SKM-1 (cell line): ENCODE measurements at regions not wholly inside any gene's neighbourhood (a gene's known extent, or its start where the extent isn't known, plus 50 kb on each side); places are given as distances from the start of the nearest gene placed in this dataset.

Experiments
- DNase-seq: peaks from one replicate; lab custom pipeline; 2025; ENCODE audit not compliant: unreplicated experiment; lab: John Stamatoyannopoulos, UW

DNA sequence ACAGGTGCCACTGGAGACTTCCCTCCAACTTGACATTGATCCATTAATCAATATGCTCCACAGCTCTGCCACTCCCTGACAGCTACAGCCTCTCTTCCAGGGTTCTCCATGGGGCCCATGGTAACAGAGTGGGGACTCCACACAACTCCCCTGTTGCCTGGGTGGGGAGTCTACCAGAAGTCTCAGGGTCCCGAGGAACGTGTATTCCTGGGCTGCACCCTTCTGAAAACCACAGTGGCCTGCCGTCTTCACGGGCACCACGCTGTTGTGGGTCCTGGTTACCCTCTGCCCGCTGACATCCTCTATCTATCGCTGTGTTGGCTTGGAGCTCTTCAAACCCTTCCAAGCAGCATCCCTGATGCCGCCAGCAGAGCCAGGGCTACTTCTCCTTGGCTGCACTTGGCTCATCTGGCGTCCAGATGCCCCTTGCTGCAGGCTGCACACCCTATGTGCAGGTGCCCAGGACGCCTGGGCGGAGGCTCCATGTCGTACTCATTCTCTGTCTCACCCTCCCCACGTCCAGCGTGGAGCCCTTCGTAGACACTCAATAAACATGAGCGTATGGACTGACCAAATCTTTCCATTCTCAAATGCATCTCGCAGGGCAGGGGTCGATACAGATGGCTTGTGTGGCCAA is 1341.8 kb downstream of the TBC1D22A start:
- no peak for DNase-seq

GRCh38 chr22:48103126-48103875 is 1340.9 kb downstream of the TBC1D22A start:
- no peak for DNase-seq

DNA sequence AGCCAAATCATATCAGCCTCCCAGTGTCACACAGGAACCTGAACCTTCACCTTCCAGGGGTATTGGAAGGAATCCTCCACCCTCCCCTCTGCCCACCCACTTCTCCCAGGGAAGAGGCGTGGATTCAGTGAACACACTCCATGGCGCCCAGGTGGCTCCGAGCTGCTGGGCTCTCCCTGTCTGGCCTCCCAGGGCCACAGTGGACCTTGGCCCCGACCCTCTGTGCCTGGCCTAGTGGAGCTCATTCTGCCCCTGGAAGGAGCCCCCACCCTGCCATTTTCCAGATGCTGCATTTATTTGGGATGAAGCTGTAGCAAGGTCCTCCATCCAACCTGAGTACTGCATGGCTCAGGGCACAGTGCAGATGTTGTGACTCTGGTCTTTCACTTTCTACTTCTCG is 1340.1 kb downstream of the TBC1D22A start:
- DNase-seq: no peak

DNA sequence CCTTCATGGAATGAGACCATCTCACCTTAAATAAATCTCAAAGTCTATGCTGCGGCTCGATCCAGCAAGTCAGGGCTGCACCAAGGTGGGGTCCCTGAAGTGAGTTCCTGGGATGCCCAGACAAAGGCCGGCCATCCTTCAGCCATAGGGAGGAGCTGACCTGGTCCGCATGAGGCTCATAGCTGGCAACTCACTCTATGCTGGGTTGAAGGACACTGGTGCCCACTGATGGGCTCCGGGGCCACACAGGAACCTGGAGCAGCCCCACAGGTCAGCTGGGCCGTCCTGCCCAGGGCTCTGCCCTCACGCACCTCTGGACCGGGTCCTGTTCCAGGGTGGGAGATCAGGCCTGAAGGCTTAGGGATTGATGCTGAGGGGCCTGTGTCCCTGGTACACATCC is 1339.3 kb downstream of the TBC1D22A start:
- no peak for DNase-seq

DNA sequence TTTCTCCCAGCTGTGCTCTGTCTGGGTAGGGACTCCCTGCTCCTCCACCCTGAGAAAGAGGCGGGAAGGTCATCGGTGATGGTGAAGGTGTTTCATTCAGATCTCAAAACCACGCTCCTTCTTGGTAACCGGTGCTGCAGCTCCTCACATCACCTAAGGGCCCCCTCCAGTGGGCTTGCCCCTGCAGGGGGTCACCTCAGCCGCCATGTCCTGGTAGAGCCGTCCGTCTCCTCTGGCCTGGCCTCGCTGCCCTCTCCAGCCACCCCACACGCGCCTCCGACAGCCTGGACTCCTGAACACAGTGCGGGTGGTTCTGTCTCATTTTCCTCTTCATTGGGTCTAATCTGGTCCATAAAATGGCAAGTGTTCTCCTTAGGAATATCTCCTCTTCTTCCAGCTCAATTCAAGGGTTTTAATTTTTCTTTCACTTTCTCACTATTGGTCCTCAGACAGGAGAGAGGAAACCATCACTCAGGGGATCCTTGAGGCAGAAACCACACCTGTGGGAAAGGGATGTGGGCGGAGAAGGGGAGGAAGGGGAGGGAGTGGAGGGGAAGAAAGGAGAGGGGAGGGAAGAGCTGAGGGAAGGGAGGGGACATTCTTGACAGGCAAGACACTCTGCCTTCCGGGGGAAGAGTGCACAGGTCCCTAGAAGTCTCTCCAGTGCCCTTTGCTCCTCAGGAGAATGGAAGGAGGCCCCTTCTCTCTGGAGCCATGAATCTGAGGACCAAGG is 1338.4 kb downstream of the TBC1D22A start:
- no peak for DNase-seq

- DNase-seq: no peak
Measured at GRCh38 chr22:48099671-48100070, 1337.2 kb downstream of the TBC1D22A start.

DNA sequence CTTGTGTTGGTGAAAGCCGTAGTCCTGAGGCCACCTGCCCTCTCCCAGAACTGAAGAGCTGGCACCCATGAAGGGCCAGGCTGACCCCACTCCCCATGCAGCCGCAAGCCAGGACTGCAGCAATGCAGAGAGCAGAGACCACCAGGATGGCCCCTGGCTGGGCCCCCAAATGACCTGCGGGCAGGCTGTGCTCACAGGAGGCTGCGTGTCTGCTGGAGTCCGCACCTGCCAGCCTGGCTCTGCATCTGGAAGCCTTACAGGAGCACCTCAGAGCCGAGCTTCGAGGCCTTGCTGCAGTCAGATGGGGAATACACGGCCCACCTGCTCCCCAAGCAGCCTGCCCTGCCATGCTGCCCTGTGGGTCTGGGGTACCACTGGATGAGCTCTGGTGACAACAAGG is 1336.8 kb downstream of the TBC1D22A start:
- DNase-seq: no peak

DNA sequence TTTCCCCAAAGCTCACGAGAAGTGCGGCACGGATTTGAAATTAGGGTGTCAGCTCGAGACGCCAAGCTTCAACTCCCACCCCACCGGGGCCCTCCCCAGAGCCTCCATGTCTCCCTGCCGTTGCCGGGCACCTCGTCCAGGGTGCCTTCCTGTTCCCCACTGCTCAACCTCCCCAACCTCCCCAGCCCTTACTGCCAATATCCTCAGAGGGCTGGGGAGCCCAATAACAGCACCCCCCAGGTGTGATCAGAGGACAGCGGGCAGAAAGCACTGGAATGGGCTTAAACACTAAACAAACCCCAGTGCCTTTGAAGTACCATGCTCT is 1336.4 kb downstream of the TBC1D22A start:
- no peak for DNase-seq

GRCh38 chr22:48098243-48098920 is 1335.9 kb downstream of the TBC1D22A start:
- DNase-seq: no peak

GRCh38 chr22:48097723-48098122 is 1335.3 kb downstream of the TBC1D22A start:
- DNase-seq: no peak

DNA sequence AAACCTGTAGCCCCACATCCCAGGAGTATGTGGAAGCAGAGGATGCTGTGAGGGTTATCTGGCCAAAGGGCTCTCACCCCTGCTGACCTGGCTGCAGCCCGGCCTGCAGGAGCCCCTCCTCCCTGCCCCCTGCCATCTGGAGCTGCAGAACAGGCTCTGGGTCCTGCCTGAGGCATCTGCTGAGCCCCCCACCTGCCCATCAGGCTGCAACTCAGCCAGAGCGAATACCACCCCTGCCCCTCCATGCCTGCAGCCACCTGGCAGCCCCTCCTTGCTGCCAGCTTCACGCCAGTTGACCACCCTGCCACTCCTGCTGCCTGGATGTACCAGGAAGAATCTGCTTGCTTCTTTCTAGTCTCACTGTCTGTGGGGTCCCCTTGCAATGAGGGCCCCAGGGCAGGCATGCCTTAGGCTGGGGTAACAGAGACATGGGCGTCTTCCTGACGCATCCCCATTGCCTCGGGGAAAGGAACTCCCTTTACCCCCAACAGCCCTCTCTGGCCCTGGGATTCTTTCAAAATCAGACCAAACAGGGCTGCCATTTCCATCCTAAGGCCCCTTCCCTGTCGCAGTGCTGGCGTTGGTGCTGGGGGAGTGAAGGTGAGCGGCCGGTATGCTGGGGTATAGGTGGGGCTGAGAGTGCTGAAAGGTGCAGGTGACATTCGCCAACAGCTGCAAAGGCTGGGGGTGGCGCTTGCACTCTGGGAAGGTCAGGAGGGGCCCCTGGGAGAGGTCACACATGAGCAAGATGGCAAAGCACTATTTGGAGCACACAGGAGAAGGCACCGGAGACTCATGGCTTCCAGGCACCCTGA is 1334.6 kb downstream of the TBC1D22A start:
- no peak for DNase-seq

DNA sequence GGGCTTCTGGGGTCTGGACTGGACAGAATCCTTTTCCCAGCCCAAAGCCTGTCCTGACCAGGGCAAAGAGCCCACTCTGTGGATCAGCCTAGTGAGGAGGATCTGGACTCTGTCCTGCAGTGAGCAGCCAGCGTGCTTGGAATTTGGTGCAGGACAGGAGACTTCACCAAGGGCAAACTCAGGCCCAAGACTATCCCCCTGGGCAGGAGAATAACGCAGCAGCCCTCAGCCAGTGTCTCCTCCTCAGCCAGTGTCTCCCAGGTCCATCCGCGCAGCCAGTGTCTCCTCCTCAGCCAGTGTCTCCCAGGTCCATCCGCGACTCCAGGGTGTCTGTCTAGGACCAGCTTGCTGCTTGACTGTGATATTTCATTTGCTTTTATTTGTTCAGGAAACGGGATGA is 1334.0 kb downstream of the TBC1D22A start:
- no peak for DNase-seq

GRCh38 chr22:48093981-48094380 is 1331.5 kb downstream of the TBC1D22A start:
- DNase-seq: no peak

GRCh38 chr22:48092866-48093265 is 1330.4 kb downstream of the TBC1D22A start:
- DNase-seq: no peak

DNA sequence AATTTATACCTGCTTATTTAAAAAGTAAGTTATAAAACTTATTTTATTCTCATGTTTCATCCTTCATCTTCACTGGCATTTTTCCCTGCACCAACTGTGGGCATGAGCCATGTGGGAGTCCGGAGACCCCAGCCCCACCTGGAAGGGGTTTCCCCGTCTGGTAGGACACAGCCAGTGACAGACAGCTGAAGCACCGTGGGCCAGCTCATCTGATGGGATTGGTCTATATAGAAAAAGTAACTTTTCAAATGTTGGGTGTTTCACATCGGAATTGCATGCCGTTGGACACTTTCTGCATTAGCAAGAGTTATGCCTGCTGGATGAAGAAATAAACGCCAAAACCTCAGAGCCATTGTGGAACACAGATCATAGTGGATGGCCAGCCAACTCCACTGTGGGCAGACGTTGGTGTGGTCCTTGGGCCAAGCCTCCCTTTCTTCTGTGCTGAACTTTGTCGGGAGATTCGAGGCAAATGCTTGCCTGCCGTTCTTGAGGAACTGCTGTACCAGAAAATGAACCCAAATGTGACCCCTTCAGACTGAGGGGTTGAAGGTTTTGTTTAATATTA is 1329.3 kb downstream of the TBC1D22A start:
- DNase-seq: no peak

- DNase-seq: no peak
Measured at GRCh38 chr22:48091060-48091650, 1328.7 kb downstream of the TBC1D22A start.

- no peak for DNase-seq
Measured at GRCh38 chr22:48090332-48090672, 1327.9 kb downstream of the TBC1D22A start.

- no peak for DNase-seq
Measured at GRCh38 chr22:48089601-48090331, 1327.3 kb downstream of the TBC1D22A start.

DNA sequence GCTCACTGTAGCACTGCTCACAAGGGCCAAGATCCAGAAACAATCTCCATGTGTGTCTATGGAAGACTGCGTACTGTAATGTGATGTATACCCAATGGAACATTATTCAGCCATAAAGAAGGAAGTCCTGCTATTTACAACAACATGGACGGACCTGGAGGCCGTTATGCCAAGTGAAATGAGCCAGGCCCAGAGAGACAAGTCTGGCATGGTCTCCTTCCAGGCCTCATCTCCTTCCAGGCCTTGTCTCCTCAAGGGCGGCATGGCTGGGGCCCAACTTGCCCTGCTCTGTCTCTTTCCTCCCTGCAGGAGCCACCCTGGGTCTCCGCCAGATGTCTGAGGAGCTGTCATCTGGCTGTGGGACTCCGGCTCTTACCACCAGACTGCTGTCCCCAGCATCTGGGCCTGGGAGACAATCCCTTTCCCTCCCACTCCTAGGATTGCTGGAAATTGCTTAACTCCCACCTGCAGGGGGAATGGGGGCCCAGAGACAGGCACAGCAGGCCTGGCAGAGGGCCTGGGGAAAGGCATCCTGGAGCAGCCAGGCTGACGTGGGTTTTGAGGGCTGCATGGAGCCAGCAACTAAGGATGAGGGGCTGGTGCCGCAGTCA is 1326.6 kb downstream of the TBC1D22A start:
- DNase-seq: no peak
